ENCODE measurements at regions not wholly inside any gene's neighbourhood (a gene's known extent, or its start where the extent isn't known, plus 50 kb on each side); places are given as distances from the start of the nearest gene placed in this dataset.
"Not testable (repeated sequence)": the region's sequence is repeated elsewhere in the genome, so short reads cannot be mapped to it uniquely, and the experiment has no call there.

GRCh38 chr9:94441796-94442195 lies 113.1 kb upstream of the PCAT7 start:
- Mint-ChIP-seq H3K9me3 (no peaks in the 10 kb centered on the region), H3K27ac (no peak overlapping the region), H3K4me3 (no peak overlapping the region), H3K27me3 (no peaks in the 10 kb centered on the region), H3K36me3 (ENCODE audit: low read depth) (peaks cover 53% of the 10 kb centered on the region), H3K4me1 (ENCODE audit: low read depth) (no peaks in the 10 kb centered on the region)

- no peak overlapping the region for H3K4me3 Mint-ChIP-seq
- H3K27me3 Mint-ChIP-seq = no peaks in the 10 kb centered on the region
- no peak overlapping the region for H3K27ac Mint-ChIP-seq
- no peaks in the 10 kb centered on the region for H3K9me3 Mint-ChIP-seq
- H3K36me3 Mint-ChIP-seq (ENCODE audit: low read depth) = peaks cover 62% of the 10 kb centered on the region
- no peaks in the 10 kb centered on the region for H3K4me1 Mint-ChIP-seq (ENCODE audit: low read depth)
Measured at GRCh38 chr9:94443032-94443722, 111.7 kb upstream of the PCAT7 start.

- Mint-ChIP-seq H3K9me3 (no peaks in the 10 kb centered on the region), H3K27me3 (no peaks in the 10 kb centered on the region), H3K4me3 (no peak overlapping the region), H3K36me3 (ENCODE audit: low read depth) (peaks cover 65% of the 10 kb centered on the region), H3K27ac (no peak overlapping the region), H3K4me1 (ENCODE audit: low read depth) (no peaks in the 10 kb centered on the region)
Measured at GRCh38 chr9:94445863-94446262, 109.0 kb upstream of the PCAT7 start.

GRCh38 chr9:94449486-94449885 lies 105.4 kb upstream of the PCAT7 start:
- no peak overlapping the region for H3K27ac Mint-ChIP-seq
- peaks cover 61% of the 10 kb centered on the region for H3K36me3 Mint-ChIP-seq (ENCODE audit: low read depth)
- no peaks in the 10 kb centered on the region for H3K27me3 Mint-ChIP-seq
- H3K9me3 Mint-ChIP-seq = no peaks in the 10 kb centered on the region
- H3K4me3 Mint-ChIP-seq = no peak overlapping the region
- no peaks in the 10 kb centered on the region for H3K4me1 Mint-ChIP-seq (ENCODE audit: low read depth)

GRCh38 chr9:94464790-94465189 lies 90.1 kb upstream of the PCAT7 start:
- Mint-ChIP-seq H3K27me3 (no peaks in the 10 kb centered on the region), H3K4me3 (no peak overlapping the region), H3K9me3 (peaks cover 39% of the 10 kb centered on the region), H3K27ac (no peak overlapping the region), H3K36me3 (ENCODE audit: low read depth) (peaks cover 46% of the 10 kb centered on the region), H3K4me1 (ENCODE audit: low read depth) (no peaks in the 10 kb centered on the region)

GRCh38 chr9:94472063-94472462 lies 82.8 kb upstream of the PCAT7 start:
- Mint-ChIP-seq H3K27me3 (peaks cover 21% of the 10 kb centered on the region), H3K9me3 (peaks cover 19% of the 10 kb centered on the region), H3K36me3 (ENCODE audit: low read depth) (peaks cover 13% of the 10 kb centered on the region)
- not testable (repeated sequence) for H3K4me1 Mint-ChIP-seq (ENCODE audit: low read depth); H3K4me3 Mint-ChIP-seq; H3K27ac Mint-ChIP-seq

- Mint-ChIP-seq H3K9me3 (peaks cover 15% of the 10 kb centered on the region), H3K27ac (no peak overlapping the region), H3K36me3 (ENCODE audit: low read depth) (peaks cover 11% of the 10 kb centered on the region), H3K4me1 (ENCODE audit: low read depth) (no peaks in the 10 kb centered on the region), H3K27me3 (peaks cover 23% of the 10 kb centered on the region), H3K4me3 (no peak overlapping the region)
Measured at GRCh38 chr9:94472806-94473360, 82.0 kb upstream of the PCAT7 start.

- H3K9me3 Mint-ChIP-seq = no peaks in the 10 kb centered on the region
- H3K36me3 Mint-ChIP-seq (ENCODE audit: low read depth) = no peaks in the 10 kb centered on the region
- no peaks in the 10 kb centered on the region for H3K4me1 Mint-ChIP-seq (ENCODE audit: low read depth)
- H3K4me3 Mint-ChIP-seq = no peak overlapping the region
- no peak overlapping the region for H3K27ac Mint-ChIP-seq
- peaks cover 21% of the 10 kb centered on the region for H3K27me3 Mint-ChIP-seq
Measured at GRCh38 chr9:94478755-94479730, 75.8 kb upstream of the PCAT7 start.

- peaks cover 17% of the 10 kb centered on the region for H3K27me3 Mint-ChIP-seq
- no peak overlapping the region for H3K4me3 Mint-ChIP-seq
- H3K36me3 Mint-ChIP-seq (ENCODE audit: low read depth) = no peaks in the 10 kb centered on the region
- no peaks in the 10 kb centered on the region for H3K4me1 Mint-ChIP-seq (ENCODE audit: low read depth)
- no peaks in the 10 kb centered on the region for H3K9me3 Mint-ChIP-seq
- H3K27ac Mint-ChIP-seq = no peak overlapping the region
Measured at GRCh38 chr9:94479757-94480156, 75.1 kb upstream of the PCAT7 start.

- Mint-ChIP-seq H3K4me3 (no peak overlapping the region), H3K36me3 (ENCODE audit: low read depth) (no peaks in the 10 kb centered on the region), H3K9me3 (no peaks in the 10 kb centered on the region), H3K4me1 (ENCODE audit: low read depth) (no peaks in the 10 kb centered on the region), H3K27ac (no peak overlapping the region), H3K27me3 (peaks cover 13% of the 10 kb centered on the region)
Measured at GRCh38 chr9:94480205-94480604, 74.7 kb upstream of the PCAT7 start.

- Mint-ChIP-seq H3K9me3 (no peaks in the 10 kb centered on the region), H3K27me3 (peaks cover 4% of the 10 kb centered on the region), H3K36me3 (ENCODE audit: low read depth) (no peaks in the 10 kb centered on the region), H3K27ac (no peak overlapping the region), H3K4me1 (ENCODE audit: low read depth) (no peaks in the 10 kb centered on the region), H3K4me3 (no peak overlapping the region)
Measured at GRCh38 chr9:94482110-94482509, 72.8 kb upstream of the PCAT7 start.

GRCh38 chr9:94490465-94490864 lies 64.4 kb upstream of the PCAT7 start:
- Mint-ChIP-seq H3K36me3 (ENCODE audit: low read depth) (no peaks in the 10 kb centered on the region), H3K9me3 (no peaks in the 10 kb centered on the region), H3K27me3 (peaks cover 24% of the 10 kb centered on the region), H3K27ac (no peak overlapping the region), H3K4me1 (ENCODE audit: low read depth) (no peaks in the 10 kb centered on the region), H3K4me3 (no peak overlapping the region)

GRCh38 chr9:94492125-94492524 lies 62.8 kb upstream of the PCAT7 start:
- H3K4me3 Mint-ChIP-seq; H3K36me3 Mint-ChIP-seq (ENCODE audit: low read depth); H3K9me3 Mint-ChIP-seq; H3K27ac Mint-ChIP-seq; H3K4me1 Mint-ChIP-seq (ENCODE audit: low read depth): not testable (repeated sequence)
- H3K27me3 Mint-ChIP-seq = peaks cover 28% of the 10 kb centered on the region

GRCh38 chr9:94498801-94499453 lies 56.0 kb upstream of the PCAT7 start:
- no peaks in the 10 kb centered on the region for H3K9me3 Mint-ChIP-seq
- no peaks in the 10 kb centered on the region for H3K4me1 Mint-ChIP-seq (ENCODE audit: low read depth)
- no peak overlapping the region for H3K27ac Mint-ChIP-seq
- H3K4me3 Mint-ChIP-seq = no peak overlapping the region
- H3K36me3 Mint-ChIP-seq (ENCODE audit: low read depth) = no peaks in the 10 kb centered on the region
- H3K27me3 Mint-ChIP-seq = peaks cover 17% of the 10 kb centered on the region

GRCh38 chr9:94504358-94504757 lies 50.5 kb upstream of the PCAT7 start:
- no peak overlapping the region for H3K4me3 Mint-ChIP-seq
- H3K27ac Mint-ChIP-seq = no peak overlapping the region
- no peaks in the 10 kb centered on the region for H3K36me3 Mint-ChIP-seq (ENCODE audit: low read depth)
- H3K4me1 Mint-ChIP-seq (ENCODE audit: low read depth) = no peaks in the 10 kb centered on the region
- no peaks in the 10 kb centered on the region for H3K9me3 Mint-ChIP-seq
- peaks cover 22% of the 10 kb centered on the region for H3K27me3 Mint-ChIP-seq
